DOHH2 (cell line): ENCODE measurements at regions not wholly inside any gene's neighbourhood (a gene's known extent, or its start where the extent isn't known, plus 50 kb on each side); places are given as distances from the start of the nearest gene placed in this dataset.

Experiments
- EZH2phosphoT487 ChIP-seq: fragments of 200-600 bp; sonication (generic); IDR thresholded peaks from 2 replicates; pipeline ENCODE4 v1.6.1; 2017; ENCODE audit warnings: borderline replicate concordance, mild to moderate bottlenecking, antibody characterized with exemption, low read length, moderate library complexity, mixed read lengths
- TF ChIP-seq, protein P1 (sequence below): fragments of 200-600 bp; sonication (generic); IDR thresholded peaks from one replicate; pipeline ENCODE4 v1.5.1; 2014; ENCODE audit warnings: antibody characterized with exemption, mild to moderate bottlenecking, low read depth, low read length; ENCODE audit not compliant: poor library complexity, severe bottlenecking

DNA sequence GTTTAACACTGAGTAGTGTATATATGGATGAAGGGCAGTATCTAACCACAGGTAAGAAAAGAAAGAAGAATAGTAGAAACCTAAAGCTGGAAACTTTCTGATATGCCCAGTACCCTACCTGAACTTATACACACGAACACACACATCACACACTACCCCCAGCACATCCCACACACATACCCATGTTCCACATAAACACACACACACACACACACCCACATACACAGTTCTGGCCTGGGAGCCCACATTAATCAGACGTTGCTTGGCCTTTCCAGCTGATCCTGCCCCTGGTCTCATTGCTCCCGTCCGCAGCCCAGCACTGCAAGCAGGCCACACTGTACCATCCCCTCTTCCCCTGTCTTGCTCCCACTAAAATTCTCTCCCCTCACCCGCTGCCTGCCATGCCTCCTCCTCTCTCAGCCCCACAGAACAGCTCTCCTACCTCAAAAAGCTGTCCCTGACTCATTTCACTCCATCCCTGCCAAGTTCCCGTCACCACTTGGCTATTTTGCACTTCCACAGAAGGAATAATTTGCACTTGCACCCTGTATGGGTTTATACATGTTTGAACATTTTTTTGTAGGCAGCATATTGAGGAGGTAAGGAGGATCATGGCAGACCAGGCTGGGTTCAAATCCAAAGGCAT, 185.8 kb upstream of the PPP2R3A start:
- TF ChIP-seq, protein P1, sequence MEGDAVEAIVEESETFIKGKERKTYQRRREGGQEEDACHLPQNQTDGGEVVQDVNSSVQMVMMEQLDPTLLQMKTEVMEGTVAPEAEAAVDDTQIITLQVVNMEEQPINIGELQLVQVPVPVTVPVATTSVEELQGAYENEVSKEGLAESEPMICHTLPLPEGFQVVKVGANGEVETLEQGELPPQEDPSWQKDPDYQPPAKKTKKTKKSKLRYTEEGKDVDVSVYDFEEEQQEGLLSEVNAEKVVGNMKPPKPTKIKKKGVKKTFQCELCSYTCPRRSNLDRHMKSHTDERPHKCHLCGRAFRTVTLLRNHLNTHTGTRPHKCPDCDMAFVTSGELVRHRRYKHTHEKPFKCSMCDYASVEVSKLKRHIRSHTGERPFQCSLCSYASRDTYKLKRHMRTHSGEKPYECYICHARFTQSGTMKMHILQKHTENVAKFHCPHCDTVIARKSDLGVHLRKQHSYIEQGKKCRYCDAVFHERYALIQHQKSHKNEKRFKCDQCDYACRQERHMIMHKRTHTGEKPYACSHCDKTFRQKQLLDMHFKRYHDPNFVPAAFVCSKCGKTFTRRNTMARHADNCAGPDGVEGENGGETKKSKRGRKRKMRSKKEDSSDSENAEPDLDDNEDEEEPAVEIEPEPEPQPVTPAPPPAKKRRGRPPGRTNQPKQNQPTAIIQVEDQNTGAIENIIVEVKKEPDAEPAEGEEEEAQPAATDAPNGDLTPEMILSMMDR = no peak
- no peak for TF ChIP-seq EZH2phosphoT487
